AG09319 (cell line): ENCODE measurements at regions not wholly inside any gene's neighbourhood (a gene's known extent, or its start where the extent isn't known, plus 50 kb on each side); places are given as distances from the start of the nearest gene placed in this dataset.

Experiments
- DNase-seq: peaks from one replicate; pipeline ENCODE4 v3.0.0-alpha.2; 2010; ENCODE audit warnings: low read depth; ENCODE audit errors: extremely low read depth
- CTCF ChIP-seq: IDR thresholded peaks from 2 replicates; pipeline ENCODE4 v1.5.1; 2011; ENCODE audit warnings: low read depth, mild to moderate bottlenecking, inconsistent platforms, low read length, moderate library complexity

DNA sequence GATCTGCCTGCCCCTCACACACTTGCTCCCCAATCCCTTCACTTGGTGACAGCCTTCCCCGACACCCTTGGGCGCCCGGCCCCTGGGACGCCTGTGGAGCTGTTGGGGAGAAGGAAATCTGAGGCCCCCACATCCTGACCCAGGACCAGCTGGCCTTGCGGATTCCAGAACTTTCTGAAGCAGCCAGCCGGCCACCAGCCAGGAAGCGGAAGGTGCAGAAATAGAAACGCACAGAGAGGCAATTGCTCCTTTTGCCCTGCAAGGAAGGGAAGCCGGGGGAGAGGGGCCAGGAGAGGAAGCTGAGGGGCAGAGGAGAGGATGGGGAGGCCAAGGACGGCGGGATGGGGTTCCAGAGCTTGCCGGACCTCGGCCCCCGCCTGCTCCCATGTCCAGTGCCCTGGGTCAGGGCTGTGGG is 66.7 kb upstream of the LINC01488 start:
- TF ChIP-seq CTCF, result no peak
- DNase-seq, result no peak

- DNase-seq, result no peak
- TF ChIP-seq CTCF, result no peak
Observed at GRCh38 chr11:69415411-69416142, 65.9 kb upstream of the LINC01488 start.

- TF ChIP-seq CTCF, result no peak
- no peak for DNase-seq
Observed at GRCh38 chr11:69416143-69416515, 65.3 kb upstream of the LINC01488 start.

DNA sequence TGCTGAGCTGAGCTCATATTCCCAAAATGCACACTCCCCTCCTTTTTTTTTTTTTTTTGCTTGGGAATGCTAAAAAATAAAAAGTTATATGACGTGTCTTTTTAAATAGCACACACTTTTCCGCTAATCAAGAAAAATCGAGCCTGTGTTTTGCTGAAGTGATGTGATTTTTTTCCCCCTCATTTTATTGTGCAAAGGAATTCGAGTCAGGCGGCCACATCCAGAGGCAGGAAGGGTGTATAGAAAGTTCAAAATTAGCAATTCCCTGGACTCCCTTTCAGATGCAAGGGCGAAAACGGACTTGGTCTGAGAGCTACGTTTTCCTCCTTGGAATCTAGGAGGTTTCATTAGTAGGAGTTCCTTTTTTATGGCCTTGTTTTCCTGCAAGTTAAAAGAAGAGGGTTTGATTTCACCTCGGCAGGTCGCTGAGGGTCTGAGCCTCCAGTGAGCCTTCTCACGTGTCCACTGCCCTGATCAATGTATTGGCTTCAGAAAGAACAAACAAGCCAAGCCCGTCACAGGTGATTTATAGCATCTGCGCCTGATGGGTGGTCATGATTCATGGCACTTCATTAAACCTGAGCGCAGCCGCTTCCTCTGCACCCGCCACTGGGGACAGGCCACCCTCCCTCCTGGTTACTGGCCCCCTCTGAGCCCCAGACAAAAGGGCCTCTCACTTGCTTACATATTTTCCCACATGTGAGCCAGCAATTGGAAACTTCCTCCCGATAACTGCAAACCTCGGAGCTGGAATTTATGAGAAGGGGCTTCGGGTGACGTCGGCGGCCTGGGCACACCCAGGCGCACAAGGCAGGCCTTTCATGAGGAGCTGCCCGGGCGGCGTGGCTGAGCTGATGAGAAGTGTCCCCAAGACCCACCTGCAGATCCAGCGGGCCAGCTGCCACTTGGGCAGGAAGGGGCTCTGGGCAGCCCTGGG is 64.4 kb upstream of the LINC01488 start:
- DNase-seq, result no peak
- TF ChIP-seq CTCF, result no peak

GRCh38 chr11:69417699-69418085 is 63.8 kb upstream of the LINC01488 start:
- DNase-seq, result no peak
- no peak for TF ChIP-seq CTCF

GRCh38 chr11:69418576-69419296 is 62.7 kb upstream of the LINC01488 start:
- no peak for TF ChIP-seq CTCF
- DNase-seq, result no peak
